Activated naive CD8-positive, alpha-beta T cell treated with anti-CD3 and anti-CD28 coated beads, Interleukin-2, amount 10 ng/mL, durations not matched to agents 7 days and 5 days (primary cell): ENCODE measurements at regions not wholly inside any gene's neighbourhood (a gene's known extent, or its start where the extent isn't known, plus 50 kb on each side); places are given as distances from the start of the nearest gene placed in this dataset.
"Not testable (repeated sequence)": the region's sequence is repeated elsewhere in the genome, so short reads cannot be mapped to it uniquely, and the experiment has no call there.

Experiments
- ATAC-seq: fragments of 150-1000 bp; cut with Tn5 transposase; one replicate; pipeline ENCODE4 v1.10.0; 2021; ENCODE audit warnings: low read depth, moderate library complexity
- POLR2A ChIA-PET: fragments of 350-600 bp; sonication (Branson Sonifier 250); formaldehyde crosslinking; loops from one replicate; lab custom pipeline; 2021; ENCODE audit warnings: antibody characterized with exemption; lab: Charles Lee
- DNase-seq: peaks from one replicate; pipeline ENCODE4 v3.0.0; 2021
- H3K27ac Mint-ChIP-seq: one replicate; pipeline ENCODE4 v1.8.0; 2022; ENCODE audit warnings: mild to moderate bottlenecking, mixed read lengths
- H3K27me3 Mint-ChIP-seq: one replicate; pipeline ENCODE4 v1.8.0; 2022; ENCODE audit warnings: mild to moderate bottlenecking, moderate library complexity, mixed read lengths
- H3K36me3 Mint-ChIP-seq: one replicate; pipeline ENCODE4 v1.8.0; 2021; ENCODE audit warnings: mild to moderate bottlenecking, mixed read lengths
- H3K4me1 Mint-ChIP-seq: one replicate; pipeline ENCODE4 v1.8.0; 2021; ENCODE audit warnings: mixed read lengths
- H3K4me3 Mint-ChIP-seq: one replicate; pipeline ENCODE4 v1.8.0; 2022; ENCODE audit warnings: mild to moderate bottlenecking, moderate library complexity, mixed read lengths
- H3K9me3 Mint-ChIP-seq: one replicate; pipeline ENCODE4 v1.8.0; 2021; ENCODE audit warnings: mixed read lengths

DNA sequence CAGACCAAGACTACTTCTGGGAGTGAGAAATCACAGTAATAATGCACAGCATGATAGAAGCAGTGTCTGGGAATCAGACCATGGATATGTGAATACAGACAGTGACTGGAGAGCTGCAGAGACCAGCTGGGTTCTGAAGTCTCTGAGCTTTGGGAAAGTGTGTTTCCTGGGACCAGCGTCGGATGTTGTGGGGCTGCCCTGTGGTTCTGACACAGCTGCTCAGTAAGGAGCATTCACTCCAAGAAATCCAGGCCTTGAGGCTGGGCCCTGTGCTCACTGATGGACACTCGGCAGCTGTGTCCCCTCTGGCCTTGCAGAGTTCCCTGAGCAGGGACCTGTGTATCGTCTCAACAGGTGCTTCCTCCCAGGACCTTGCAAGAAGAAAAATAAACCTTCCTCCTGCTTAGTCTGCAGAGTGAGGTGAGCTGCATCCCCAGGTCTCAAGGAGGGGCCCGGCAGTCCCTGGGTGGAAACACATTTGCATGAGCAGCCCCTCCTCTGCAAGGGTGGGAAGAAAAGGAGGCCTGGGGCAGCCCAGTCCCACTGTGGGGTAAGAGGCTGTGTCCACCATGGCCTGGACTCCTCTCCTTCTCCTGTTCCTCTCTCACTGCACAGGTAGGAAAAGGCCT, 107.9 kb downstream of the VPREB1 start:
- no peaks in the 10 kb centered on the region for H3K9me3 Mint-ChIP-seq
- H3K4me3 Mint-ChIP-seq: no peak overlapping the region
- no peak for DNase-seq
- H3K36me3 Mint-ChIP-seq: no peaks in the 10 kb centered on the region
- no peak for ATAC-seq
- peaks cover 6% of the 10 kb centered on the region for H3K4me1 Mint-ChIP-seq
- H3K27me3 Mint-ChIP-seq: peaks cover 37% of the 10 kb centered on the region
- POLR2A ChIA-PET: interaction anchor here (0.6 kb wide), 1 partner anchor 139 kb away, joined by 4 read pairs; no protein-coding TSS in a partner anchor
- no peak overlapping the region for H3K27ac Mint-ChIP-seq

DNA sequence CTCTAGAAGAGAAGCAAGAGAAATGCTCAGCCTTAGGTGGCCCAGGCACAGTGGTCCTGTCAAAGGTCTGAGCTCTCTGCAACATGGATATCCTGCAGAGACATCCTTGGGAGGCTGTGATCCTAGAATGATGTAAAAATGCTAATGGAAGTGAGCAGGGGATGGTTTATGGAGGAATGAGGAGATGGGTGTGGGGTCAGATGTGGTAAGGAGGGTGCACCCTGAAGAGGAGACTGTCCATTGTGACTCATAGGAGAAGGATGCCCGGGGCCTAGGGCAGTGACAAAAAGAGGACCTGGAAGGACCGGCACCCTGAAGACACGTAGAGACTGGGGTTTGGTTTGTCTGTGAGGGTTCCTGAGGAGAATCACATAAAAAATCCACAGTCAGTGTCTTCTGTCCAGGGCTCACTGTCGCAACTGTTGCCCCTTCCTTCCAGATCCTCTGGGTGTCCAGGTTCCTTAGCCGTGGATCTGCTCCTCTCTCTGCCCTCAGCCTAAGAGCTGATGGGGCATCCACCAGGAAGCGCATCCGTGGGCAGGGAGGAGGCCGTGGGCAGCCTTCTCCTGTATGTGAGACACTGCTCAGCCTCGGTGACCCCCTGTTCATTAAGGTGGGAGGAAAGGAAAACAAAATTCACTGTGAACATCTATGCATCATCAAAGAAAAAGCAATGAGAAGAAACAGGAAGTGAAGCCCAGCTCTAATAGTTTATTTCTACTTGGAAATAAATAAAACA, 110.7 kb downstream of the VPREB1 start:
- no peak for DNase-seq
- POLR2A ChIA-PET: no interaction called here
- Mint-ChIP-seq H3K4me3 (no peak overlapping the region), H3K9me3 (no peaks in the 10 kb centered on the region), H3K27me3 (peaks cover 30% of the 10 kb centered on the region), H3K4me1 (peaks cover 6% of the 10 kb centered on the region), H3K27ac (no peak overlapping the region), H3K36me3 (no peaks in the 10 kb centered on the region)
- no peak for ATAC-seq

DNA sequence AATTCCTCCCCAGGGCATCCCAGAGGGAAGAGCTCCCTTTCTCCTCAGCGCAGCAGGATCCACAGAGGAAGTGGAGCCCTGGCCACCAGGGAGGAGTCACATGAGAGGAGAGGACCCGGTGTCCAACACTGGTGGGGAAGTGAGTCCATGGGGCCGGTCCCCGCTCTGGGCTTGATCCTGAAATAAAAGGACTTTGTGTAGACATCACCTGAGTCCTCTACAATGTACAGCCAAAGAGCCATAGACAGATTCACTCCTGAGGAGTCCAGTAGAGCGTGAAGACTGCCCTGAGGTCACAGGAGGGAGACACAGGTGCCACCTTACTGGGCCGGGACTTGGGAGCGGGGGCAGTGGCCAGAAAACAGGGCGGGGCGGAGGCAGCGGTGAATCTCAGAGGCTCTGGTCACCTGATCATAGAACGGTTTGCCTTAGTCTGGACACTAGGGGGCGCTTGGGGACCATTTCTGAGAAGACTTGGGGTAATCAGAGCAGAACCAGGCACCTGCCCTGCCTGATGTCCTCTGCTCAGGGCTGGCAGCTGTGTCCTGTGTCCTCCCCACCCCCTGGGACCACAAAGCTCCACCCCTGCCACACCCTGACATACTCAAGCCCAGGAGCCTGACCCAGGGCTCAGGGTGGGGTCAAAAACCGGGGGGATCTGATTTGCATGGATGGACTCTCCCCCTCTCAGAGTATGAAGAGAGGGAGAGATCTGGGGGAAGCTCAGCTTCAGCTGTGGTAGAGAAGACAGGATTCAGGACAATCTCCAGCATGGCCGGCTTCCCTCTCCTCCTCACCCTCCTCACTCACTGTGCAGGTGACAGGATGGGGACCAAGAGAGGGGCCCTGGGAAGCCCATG, 112.7 kb downstream of the VPREB1 start:
- Mint-ChIP-seq H3K9me3 (no peaks in the 10 kb centered on the region), H3K27ac (no peak overlapping the region), H3K36me3 (no peaks in the 10 kb centered on the region), H3K4me1 (peaks cover 6% of the 10 kb centered on the region), H3K4me3 (no peak overlapping the region), H3K27me3 (peaks cover 25% of the 10 kb centered on the region)
- POLR2A ChIA-PET: no interaction called here
- ATAC-seq: peak; percentile 93
- peak; percentile 76 for DNase-seq

DNA sequence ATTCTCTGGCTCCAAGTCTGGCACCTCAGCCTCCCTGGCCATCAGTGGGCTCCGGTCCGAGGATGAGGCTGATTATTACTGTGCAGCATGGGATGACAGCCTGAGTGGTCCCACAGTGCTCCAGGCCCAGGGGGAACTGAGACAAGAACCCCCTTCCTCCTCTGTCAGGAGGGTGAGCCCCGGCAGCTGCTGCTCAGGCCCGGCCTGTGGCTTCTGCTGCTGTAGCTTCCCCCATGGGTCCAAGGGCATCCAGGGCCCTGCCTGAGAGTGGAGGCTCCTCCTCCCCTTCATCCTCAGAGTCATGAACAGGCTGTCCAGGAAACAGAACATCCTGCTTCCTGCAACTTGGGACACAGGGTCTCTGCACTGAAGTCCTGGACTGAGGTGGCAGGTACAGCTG, 113.6 kb downstream of the VPREB1 start:
- H3K36me3 Mint-ChIP-seq: no peaks in the 10 kb centered on the region
- H3K4me1 Mint-ChIP-seq: peaks cover 4% of the 10 kb centered on the region
- H3K9me3 Mint-ChIP-seq: no peaks in the 10 kb centered on the region
- POLR2A ChIA-PET: no interaction called here
- H3K4me3 Mint-ChIP-seq: no peak overlapping the region
- ATAC-seq (no peak), DNase-seq (no peak)
- H3K27ac Mint-ChIP-seq: no peak overlapping the region
- peaks cover 29% of the 10 kb centered on the region for H3K27me3 Mint-ChIP-seq

DNA sequence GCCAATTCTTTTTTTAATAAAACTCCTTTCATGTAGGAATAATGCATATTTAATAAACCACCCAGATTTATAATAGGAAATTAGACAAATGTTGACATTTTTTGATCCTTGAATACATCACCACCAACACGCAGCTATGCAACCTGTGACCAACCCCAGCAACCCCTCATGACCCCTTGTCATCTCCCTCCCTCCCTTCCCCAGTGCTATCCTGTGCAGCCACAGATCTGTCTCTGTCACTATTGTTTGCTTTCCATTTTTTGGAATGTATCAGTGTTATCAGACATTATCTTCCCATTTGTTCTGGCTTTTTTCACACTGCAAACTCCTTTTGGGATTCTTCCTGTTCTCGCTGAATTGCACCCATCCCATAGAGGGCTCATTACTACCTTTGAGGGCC, 114.1 kb downstream of the VPREB1 start:
- POLR2A ChIA-PET: no interaction called here

DNA sequence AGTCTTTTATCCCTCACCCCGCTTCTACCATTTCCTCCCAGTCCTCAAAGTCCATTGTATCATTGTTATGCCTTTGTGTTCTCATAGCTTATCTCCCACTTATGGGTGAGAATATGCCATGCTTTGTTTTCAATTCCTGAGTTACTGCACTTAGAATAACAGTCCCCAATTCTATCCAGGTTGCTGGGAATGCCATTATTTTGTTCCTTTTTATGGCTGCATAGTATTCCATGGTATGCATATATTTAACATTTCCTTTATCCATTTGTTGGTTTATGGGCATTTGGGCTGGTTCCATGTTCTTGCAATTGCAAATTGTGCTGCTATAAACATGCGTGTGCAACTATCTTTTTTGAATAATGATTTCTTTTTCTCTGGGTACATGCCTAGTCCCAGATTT, 114.9 kb downstream of the VPREB1 start:
- Mint-ChIP-seq H3K4me1 (peaks cover 4% of the 10 kb centered on the region), H3K9me3 (no peaks in the 10 kb centered on the region), H3K36me3 (no peaks in the 10 kb centered on the region), H3K4me3 (no peak overlapping the region), H3K27ac (no peak overlapping the region), H3K27me3 (peaks cover 31% of the 10 kb centered on the region)
- POLR2A ChIA-PET: no interaction called here
- ATAC-seq (no peak), DNase-seq (no peak)

More for the DNA sequence above, 114.1 kb downstream of the VPREB1 start:
- H3K4me3 Mint-ChIP-seq: no peak overlapping the region
- H3K4me1 Mint-ChIP-seq: peaks cover 4% of the 10 kb centered on the region
- DNase-seq: no peak
- no peaks in the 10 kb centered on the region for H3K36me3 Mint-ChIP-seq
- no peaks in the 10 kb centered on the region for H3K9me3 Mint-ChIP-seq
- H3K27ac Mint-ChIP-seq: no peak overlapping the region
- no peak for ATAC-seq
- H3K27me3 Mint-ChIP-seq: peaks cover 30% of the 10 kb centered on the region

DNA sequence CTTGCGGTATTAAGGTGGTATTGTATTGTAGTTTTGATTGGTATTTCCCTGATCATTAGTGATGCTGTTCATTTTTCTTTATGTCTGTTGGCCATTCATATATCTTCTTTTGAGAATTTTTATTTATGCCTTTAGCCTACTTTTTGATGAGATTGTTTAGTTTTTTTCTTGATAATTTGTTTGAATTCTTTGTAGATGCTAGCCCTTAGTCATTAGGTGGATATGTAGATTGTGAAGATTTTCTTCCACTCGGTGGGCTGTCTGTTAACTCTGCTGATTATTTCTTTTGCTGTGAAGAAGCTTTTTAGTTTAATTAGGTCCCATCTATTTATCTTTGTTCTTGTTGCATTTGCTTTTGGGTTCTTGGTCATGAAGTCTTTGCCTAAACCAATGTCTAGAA, 115.4 kb downstream of the VPREB1 start:
- no peaks in the 10 kb centered on the region for H3K9me3 Mint-ChIP-seq
- H3K27me3 Mint-ChIP-seq: peaks cover 29% of the 10 kb centered on the region
- peaks cover 4% of the 10 kb centered on the region for H3K4me1 Mint-ChIP-seq
- POLR2A ChIA-PET: no interaction called here
- no peak overlapping the region for H3K4me3 Mint-ChIP-seq
- DNase-seq (no peak), ATAC-seq (no peak)
- H3K36me3 Mint-ChIP-seq: no peaks in the 10 kb centered on the region
- H3K27ac Mint-ChIP-seq: no peak overlapping the region

DNA sequence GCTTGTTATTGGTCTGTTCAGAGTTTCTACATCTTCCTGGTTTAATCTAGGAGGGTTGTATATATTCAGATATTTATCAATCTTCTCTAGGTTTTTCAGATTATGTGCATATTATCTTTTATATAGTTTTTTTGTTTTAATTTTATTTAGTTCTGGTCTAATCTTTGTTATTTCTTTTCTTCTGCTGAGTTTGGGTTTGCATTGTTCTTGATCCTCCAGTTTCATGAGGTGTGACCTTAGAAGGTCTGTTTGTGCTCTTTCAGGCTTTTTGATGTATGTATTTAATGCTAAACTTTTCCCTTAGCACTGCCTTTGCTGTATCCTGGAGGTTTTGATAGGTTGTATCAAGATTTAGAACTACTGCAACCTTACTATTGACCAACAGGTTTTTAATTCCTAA, 117.7 kb downstream of the VPREB1 start:
- H3K27me3 Mint-ChIP-seq: peaks cover 40% of the 10 kb centered on the region
- ATAC-seq: no peak

DNA sequence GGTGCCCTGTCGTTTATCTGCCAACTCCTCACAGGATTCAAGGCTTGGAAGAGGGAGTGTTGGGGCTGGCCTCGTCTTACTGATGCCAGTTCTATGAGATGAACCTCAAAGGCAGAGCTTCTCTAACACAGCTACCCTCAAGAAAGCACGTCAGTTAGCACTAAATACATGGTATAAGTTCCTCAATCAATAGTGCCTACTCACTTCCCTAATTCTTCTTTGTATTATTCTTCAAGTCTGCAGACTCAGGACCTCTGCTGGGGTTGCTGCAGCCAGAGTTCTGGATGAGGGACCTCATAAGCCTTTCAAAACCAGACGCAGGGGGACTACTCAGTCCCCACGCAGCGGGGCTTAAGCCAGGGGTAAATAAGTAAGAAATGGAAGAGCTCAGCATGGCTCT, 118.3 kb downstream of the VPREB1 start:
- no peak overlapping the region for H3K4me3 Mint-ChIP-seq
- H3K9me3 Mint-ChIP-seq: no peaks in the 10 kb centered on the region
- peaks cover 44% of the 10 kb centered on the region for H3K27me3 Mint-ChIP-seq
- no peaks in the 10 kb centered on the region for H3K36me3 Mint-ChIP-seq
- no peaks in the 10 kb centered on the region for H3K4me1 Mint-ChIP-seq
- no peak for ATAC-seq
- POLR2A ChIA-PET: interaction anchor here (0.5 kb wide), 1 partner anchor 39 kb away, joined by 3 read pairs; no protein-coding TSS in a partner anchor
- no peak overlapping the region for H3K27ac Mint-ChIP-seq
- DNase-seq: no peak

More for the DNA sequence above, 117.7 kb downstream of the VPREB1 start:
- POLR2A ChIA-PET: interaction anchor here (0.5 kb wide), 1 partner anchor 38 kb away, joined by 3 read pairs; no protein-coding TSS in a partner anchor
- no peaks in the 10 kb centered on the region for H3K36me3 Mint-ChIP-seq
- H3K27ac Mint-ChIP-seq: no peak overlapping the region
- no peak overlapping the region for H3K4me3 Mint-ChIP-seq
- no peak for DNase-seq
- no peaks in the 10 kb centered on the region for H3K4me1 Mint-ChIP-seq
- no peaks in the 10 kb centered on the region for H3K9me3 Mint-ChIP-seq

DNA sequence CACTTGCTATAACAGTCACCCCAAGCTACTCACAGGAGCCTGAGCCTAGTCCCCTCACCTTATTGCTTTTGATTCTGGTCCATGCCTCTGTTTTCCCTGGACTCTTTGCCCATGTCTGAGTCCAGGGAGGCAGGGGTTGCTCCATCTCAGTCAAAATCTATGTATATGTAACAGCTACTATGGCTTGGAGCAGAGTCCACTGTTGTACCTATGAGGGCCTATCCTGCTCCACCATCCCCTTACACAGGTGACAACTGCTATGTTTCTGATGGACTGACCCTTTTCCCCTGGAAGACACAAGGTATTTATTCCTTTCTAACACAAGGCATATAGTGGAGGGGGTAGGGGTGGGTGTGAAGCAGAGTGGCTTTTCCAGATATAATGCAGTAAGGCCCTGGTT, 119.6 kb downstream of the VPREB1 start:
- Mint-ChIP-seq H3K27me3 (peaks cover 42% of the 10 kb centered on the region), H3K9me3 (no peaks in the 10 kb centered on the region), H3K36me3 (no peaks in the 10 kb centered on the region), H3K27ac (no peak overlapping the region), H3K4me1 (no peaks in the 10 kb centered on the region), H3K4me3 (no peak overlapping the region)
- no peak for DNase-seq
- no peak for ATAC-seq
- POLR2A ChIA-PET: no interaction called here

DNA sequence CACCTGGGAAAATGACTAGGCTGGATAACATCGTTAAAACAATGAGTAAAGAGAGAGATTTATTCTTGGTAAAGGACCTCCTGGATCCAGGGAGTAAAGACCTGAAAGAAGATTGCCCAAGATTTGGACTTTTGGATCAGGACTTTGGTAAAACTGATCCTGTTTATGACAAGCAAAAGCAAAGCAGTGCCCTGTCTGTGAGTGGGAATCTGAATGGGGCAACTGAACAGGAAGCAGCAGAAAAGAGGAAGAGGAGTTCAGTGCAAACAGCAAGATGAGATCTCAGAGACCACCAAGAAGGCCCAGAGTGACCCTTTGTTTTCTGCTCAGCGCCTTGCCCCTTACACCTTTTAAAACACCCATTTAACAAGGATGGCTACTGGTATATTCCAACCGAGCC, 122.0 kb downstream of the VPREB1 start:
- POLR2A ChIA-PET: no interaction called here
- ATAC-seq (no peak), DNase-seq (no peak)
- Mint-ChIP-seq H3K27me3 (peaks cover 48% of the 10 kb centered on the region), H3K9me3 (no peaks in the 10 kb centered on the region), H3K36me3 (no peaks in the 10 kb centered on the region), H3K4me1 (no peaks in the 10 kb centered on the region), H3K27ac (no peak overlapping the region), H3K4me3 (no peak overlapping the region)

DNA sequence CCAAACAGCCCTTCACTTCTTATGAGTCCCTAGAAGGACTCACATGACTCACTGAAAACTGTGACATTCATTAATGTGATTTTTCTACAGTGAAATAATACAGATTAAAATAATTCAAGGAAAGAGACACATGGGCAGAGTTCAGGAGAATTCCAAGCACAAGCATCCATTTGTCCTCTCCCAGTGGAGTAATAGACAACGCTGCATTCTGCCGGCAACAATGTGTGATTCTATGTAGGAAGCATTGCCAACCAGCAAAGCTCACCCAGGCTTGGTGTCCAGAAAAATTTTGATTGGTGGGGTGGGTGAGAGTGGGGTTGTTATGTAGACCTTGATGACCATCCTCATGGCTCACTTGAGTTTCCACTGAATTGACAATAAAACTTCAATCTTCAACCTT, 123.9 kb downstream of the VPREB1 start:
- Mint-ChIP-seq H3K27ac (no peak overlapping the region), H3K4me3 (no peak overlapping the region), H3K9me3 (no peaks in the 10 kb centered on the region), H3K4me1 (no peaks in the 10 kb centered on the region), H3K36me3 (no peaks in the 10 kb centered on the region), H3K27me3 (peaks cover 51% of the 10 kb centered on the region)
- no peak for ATAC-seq
- POLR2A ChIA-PET: no interaction called here
- DNase-seq: no peak

DNA sequence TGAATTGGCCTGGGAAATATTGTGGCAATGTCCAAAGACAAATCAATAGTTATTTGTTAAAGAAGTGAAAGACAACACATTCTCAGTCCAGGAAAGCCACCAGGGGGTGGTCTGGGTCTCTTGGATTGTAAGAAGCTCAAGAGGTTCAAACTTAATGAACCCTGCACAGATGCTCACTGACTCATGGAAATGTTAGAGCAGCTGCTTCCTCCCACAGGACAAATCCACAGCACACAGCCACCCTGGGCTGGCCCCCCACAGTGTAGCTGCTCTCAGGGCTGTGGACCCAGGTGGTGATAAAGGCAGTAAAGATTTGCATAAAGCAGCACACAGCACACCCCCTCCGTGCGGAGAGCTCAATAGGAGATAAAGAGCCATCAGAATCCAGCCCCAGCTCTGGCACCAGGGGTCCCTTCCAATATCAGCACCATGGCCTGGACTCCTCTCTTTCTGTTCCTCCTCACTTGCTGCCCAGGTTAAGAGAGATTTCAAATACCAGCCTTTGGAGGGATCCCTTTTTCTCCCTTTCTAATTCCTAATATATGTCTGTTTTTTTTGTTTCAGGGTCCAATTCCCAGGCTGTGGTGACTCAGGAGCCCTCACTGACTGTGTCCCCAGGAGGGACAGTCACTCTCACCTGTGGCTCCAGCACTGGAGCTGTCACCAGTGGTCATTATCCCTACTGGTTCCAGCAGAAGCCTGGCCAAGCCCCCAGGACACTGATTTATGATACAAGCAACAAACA, 124.8 kb downstream of the VPREB1 start:
- H3K27ac Mint-ChIP-seq, ATAC-seq, H3K4me3 Mint-ChIP-seq, H3K36me3 Mint-ChIP-seq, H3K4me1 Mint-ChIP-seq, POLR2A ChIA-PET, DNase-seq, H3K9me3 Mint-ChIP-seq: not testable (repeated sequence)
- peaks cover 56% of the 10 kb centered on the region for H3K27me3 Mint-ChIP-seq
